ENCODE measurements at regions not wholly inside any gene's neighbourhood (a gene's known extent, or its start where the extent isn't known, plus 50 kb on each side); places are given as distances from the start of the nearest gene placed in this dataset.

DNA sequence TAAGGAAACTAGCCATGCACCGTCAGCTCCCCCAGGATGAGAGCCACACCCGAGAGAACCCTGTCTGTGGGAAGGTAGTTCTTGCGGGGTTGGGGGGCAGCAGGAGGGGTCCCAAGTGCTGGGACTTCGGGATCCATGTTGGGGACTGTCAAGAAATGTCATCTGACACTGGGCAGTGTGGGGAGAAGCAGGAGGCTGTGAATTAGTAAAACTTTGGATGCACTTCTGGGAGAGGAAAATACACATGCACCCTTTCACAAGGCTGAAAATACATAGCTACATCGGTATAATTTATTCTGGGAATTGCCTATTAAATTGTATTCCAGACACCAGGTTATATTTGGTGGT is 109.6 kb upstream of the RPS23 start:
- TF ChIP-seq POLR2AphosphoS5 (IDR thresholded peaks at IDR 0.05; ENCODE audit: low read depth, low read length) (no peak), POLR2A (IDR thresholded peaks at IDR 0.05; ENCODE audit: low read depth, low read length) (no peak), SPI1 (IDR thresholded peaks at IDR 0.05; ENCODE audit: low read depth, low read length) (no peak), TAF1 (IDR thresholded peaks at IDR 0.05; ENCODE audit: low read depth, low read length) (no peak)
